HG03521 (cell line): ENCODE measurements at regions not wholly inside any gene's neighbourhood (a gene's known extent, or its start where the extent isn't known, plus 50 kb on each side); places are given as distances from the start of the nearest gene placed in this dataset.
"Not testable (repeated sequence)": the region's sequence is repeated elsewhere in the genome, so short reads cannot be mapped to it uniquely, and the experiment has no call there.

Source experiments
- ATAC-seq: cut with Tn5 transposase; IDR thresholded peaks from one replicate; pipeline ENCODE4 v1.9.1; 2021; ENCODE audit warnings: mild to moderate bottlenecking, moderate library complexity; ENCODE audit not compliant: unreplicated experiment

DNA sequence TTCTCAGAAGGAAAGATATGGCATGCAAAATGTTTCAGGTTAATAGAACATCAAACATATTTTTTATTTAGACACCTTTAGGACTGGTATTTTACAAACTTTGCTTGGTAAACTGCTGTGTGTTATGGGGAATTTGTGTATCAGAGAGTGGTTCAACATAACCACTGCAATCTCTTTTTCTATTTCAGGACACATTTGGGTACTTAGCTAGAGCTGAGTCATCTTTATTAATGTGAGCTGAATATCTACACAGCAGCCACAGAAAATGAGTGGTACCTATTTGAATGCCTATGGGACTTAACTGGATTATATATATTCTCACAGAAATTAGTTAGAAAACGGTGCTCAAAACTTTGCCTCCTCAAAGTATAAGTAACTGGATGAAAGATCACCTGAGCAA, 179.8 kb downstream of the SPDYE17 start:
- not testable (repeated sequence) for ATAC-seq

DNA sequence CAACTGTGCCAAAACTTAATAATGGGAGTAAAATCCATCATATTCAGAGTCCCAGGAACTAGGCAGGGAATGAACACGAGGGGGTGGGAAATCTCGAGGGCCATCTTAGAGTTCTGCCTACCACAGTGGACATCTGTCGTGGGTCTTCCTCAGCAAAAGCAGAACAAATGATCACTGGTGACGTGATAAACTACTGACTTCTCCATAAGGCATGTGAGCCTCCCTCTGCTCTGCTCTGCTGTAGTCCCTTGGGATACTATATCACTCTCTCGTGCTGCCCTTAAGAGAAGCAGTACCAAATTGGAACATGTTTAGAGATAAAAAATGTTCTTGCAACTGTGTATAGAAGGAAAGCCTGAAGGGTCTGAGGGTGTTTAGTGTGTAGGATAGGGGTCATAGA, 180.5 kb downstream of the SPDYE17 start:
- ATAC-seq: not testable (repeated sequence)

DNA sequence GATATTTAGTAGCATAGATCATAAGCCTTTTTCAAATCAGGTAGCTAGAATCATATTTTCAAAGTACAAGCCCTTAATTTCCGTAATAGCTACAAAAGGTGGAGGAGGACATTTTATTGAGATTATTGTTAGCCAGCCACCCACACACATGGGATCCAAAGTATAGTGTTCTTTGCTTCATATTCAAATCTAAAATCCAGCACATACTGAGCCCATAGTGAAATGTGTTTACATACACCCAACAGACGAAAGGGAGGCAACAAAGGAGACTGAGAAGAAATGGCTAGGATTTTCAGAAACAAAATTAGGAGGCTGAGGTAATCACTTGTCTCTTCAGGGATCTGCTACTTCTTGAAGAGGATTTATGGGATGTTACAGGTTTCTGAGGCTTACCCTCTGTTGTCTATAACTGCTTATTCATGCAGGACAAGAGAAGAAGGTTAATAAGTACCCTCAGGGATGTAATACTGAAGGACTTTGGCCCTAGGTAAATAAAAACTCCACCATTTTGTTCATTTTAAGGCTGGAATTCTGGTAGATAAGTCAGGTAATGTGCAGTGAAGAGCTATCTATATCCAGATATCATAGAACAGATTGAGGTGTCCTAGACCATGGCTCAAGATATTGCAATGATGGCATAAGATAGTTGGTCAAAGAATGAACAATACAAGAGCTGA, 182.1 kb downstream of the SPDYE17 start:
- not testable (repeated sequence) for ATAC-seq

DNA sequence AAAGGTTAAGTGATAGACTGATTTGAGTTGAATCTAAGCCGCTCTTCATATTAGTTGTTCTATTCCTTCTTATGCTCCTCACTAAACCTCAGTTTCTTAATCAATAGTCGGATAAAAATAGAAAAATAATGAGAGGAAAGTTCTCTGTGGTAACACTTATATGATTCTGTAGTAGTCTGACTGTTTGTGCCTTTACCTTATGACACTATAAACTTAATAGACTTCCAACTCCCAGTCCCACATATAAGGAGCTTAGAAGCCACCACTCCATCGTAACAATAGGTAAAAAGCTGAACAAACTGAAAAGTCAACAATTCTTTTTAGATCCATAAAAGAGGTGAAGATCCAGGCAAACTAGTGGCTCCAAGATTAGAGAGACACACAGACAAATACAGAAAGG, 192.3 kb downstream of the SPDYE17 start:
- not testable (repeated sequence) for ATAC-seq

DNA sequence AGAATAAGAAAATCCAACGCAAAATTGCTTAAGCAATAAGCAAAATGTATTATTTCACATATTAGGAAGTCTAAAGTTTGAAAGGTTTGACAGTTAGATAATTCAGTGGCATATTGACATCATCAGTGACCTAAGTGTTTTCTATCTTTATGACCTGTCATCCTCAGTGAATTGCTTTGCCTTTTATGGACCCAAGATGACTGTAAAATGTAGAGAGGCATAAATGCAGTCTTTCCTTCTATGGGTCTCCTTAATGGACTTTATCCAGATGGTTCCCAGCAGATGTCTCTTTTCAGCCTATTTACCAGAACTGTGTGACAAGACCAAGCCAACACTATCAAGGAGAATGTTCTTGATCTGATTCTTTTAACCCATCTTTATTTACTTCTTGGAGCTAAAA, 192.9 kb downstream of the SPDYE17 start:
- not testable (repeated sequence) for ATAC-seq

DNA sequence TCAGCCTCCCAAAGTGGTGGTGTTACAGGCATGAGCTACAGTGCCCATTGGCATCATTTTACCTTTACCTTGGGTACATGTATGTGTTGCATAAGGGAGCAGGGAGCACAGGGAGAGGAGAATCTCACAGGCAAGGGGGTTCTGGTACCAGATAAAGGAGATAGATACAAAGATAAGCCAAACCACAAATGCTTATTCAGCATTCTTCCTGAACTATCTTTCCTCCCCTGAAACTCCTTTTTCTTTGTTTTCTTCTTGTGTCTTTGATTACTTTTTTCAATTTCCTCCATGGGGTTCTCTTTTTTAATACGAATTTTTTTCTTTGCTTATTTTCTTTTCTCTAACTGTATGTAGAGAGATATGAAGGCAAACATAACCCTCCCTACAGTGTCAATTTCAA, 193.8 kb downstream of the SPDYE17 start:
- not testable (repeated sequence) for ATAC-seq

DNA sequence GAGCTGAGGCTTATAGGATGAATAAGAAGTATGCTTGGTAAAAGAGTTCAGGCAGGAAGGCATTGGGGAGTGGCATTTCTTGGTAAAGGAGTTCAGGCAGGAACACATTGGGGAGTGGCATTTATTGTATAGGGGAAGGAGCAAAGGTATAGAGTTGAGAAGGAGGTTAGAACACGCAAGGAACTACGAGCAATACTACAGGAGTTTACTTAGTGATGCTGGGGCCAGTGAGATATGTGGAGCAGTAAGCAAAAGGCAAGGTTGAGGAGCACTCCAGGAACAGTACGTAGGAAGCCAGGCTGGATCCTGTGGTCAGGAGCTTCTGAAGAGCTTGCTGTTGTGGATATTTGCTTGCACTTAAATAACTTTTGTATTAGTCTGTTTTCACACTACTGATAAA, 202.2 kb upstream of the POMZP3 start:
- ATAC-seq: not testable (repeated sequence)

DNA sequence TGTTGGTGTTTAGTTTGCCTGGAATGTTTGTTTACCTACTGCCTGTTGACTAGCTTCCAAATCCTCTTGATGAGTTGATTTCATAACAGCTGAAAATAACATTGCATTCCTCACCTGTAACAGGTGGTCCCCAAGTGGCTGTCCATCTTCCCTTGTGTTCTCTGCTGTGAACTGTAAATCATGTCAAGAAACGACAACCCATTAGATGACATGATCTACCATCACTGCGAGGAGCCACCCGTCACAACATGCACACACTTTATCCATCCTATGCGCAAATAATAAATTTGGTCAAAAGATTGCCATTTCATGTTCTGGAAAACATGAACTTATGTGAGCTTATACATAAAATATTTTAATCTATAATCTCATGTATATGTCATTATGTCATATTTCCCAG, 199.1 kb upstream of the POMZP3 start:
- not testable (repeated sequence) for ATAC-seq

DNA sequence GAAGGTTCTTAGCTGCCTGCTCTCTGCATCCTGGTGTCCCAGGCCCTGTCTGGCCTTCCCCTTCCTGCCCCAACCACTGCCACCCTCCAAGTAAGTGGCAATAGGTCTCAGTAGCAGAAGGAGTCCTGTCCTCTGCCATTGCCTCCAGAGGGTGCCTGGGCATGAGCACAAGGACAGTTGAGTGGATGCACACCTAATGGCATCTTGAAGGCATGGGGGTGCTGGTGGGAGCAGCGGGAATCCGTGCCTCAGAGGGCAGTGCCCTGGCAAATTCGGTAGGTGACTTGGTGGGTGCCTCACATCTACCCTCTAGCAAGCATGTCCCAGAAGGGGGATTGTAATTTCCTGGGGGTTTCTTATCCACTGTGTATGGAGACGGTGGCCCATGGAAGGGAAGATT, 182.8 kb upstream of the POMZP3 start:
- not testable (repeated sequence) for ATAC-seq

DNA sequence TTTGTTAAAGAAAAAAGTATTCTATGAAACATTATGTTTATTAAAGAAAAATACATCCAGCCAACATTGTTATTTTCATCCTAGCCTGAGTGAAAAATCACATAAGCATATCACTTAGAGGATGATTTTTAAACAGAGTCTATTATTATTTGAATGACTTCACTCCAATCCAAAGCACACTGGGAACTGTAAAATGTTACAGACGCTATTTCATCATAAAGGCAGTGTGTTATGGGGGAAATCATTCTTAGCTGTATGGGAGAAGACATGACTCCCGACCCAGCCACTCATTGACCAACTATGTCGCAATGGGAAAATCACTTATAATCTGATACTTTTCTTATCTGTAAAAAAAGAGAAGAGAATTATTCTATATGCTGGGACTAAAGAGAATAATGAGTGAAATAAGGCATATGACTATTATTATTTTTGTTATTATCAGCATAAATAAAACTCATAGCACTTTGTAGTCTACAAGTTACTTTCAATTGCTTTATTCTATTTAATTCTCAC, 180.6 kb upstream of the POMZP3 start:
- not testable (repeated sequence) for ATAC-seq

DNA sequence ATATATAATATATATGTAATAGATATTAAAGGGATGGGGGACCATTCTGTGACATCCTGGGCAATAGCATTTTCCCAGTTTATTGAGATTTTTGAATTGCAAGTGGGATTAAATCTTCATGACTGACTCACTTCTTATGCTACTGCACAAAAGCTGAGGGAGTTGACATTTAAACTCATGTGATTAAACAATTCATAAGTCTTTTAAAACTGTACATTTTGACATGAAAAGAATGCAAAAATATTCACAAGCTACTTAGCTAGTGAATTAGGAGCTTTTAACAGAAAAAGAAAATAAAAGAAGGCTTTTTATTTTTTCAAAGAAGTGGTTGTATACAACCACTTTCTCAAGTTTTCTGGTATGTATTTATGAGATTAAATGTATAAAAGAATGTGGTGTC, 179.4 kb upstream of the POMZP3 start:
- ATAC-seq: not testable (repeated sequence)

DNA sequence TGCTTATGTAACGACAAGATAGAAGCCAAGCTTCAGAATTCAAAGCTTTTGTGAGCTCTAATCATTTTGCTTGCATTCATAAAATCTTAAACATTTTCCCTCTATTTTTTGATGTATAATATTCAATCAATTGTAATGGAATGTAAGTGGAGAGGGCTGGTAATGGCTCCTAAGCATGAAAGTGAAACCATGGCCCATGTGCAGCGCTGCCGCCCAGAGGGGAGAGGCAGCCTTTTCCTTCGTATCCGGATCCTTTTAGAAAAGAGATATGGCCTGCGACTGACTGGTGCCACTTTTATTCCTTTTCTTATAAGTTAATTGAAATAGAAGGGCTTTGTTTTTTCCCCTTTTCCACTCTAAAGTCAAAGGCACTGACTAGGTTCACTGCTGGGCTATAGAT, 178.9 kb upstream of the POMZP3 start:
- ATAC-seq: not testable (repeated sequence)

DNA sequence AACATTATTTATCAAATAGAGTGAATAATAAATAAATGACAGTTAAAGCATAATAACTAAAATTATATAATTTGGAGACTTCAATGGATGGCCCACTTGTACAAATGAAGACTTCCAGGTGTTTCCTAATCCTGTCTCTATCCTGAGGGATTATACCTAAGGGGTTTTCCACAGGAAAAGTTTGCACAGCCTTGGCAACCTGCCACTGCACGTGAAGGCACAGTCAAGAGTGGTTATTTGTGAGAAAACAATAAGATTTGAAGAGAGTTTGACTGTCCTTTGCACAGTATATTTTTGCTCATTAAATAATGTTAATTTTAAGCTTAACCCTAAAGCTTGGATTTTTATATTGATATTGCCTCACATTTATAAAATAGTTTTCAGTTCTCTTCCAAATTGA, 178.2 kb upstream of the POMZP3 start:
- ATAC-seq: not testable (repeated sequence)

DNA sequence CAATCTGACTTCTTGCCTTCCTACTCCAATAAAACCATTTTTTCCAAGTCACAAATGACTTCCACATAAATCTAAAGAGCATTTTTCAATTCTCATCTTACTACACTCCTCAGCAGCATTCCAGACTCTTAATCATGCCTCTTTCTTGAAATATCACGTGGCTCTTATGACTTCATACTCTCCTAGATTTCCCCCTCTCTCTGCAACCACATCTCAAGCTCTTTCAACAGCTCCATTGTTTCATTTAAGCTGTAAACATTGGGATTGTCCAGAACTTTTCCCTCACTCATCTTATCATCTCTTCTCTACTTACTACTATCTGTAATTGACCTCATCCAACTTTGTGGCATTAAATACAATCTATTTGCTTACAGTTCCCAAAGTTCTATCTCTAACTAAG, 170.6 kb upstream of the POMZP3 start:
- not testable (repeated sequence) for ATAC-seq

DNA sequence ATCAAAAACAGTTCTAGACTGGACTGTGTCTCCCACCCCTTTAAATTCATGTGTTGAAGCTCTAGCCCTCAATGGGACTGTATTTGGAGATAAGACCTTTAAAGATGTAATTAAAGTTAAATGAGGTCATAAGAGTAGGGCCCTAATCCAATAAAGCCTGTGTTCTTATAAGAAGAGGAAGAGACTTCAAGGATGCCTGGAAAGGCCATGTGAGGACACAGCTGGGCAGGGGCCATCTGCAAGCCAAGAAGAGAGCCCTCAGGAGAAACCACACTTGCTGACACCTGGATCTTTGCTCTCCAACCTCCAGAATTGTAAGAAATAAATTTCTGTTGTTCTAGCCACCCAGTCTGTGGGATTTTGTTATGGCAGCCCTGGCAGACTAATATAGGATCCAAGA, 153.6 kb upstream of the POMZP3 start:
- ATAC-seq: not testable (repeated sequence)

DNA sequence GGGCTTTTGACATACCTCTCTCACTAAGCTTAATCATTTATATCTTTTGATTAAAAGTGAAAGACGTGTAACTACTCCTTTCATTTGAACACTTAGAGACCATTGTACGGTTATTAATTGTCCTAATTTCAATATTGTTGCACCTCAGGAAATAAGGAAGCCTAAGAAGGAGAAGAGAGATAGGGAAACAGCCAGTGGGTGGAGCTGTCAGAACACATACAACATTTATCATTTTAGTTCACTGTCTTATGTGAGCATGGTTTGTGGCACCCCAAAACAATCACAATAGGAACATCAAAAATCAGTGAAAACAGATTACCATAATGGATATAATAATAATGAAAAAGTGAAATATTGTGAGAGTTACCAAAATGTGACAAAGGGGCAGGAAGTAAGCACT, 147.2 kb upstream of the POMZP3 start:
- ATAC-seq: not testable (repeated sequence)

DNA sequence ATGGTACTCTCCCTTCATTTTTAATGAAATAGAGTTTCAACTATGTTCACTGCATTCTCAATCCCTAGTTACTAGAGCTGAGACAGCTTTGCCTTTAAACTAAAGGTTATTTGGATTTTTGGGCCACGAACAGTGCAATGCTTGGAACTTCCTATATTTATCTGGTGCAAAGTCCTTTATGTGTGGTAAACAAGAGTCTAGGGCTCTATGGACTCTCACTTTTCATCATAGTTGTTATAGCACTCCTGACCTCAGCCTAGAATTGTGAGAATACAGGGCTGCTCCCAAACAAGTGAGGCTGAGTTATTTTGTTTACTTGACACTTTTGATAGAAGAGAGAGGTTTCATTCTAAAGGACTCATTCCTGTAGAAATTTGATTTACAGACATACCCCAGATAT, 144.9 kb upstream of the POMZP3 start:
- ATAC-seq: not testable (repeated sequence)

DNA sequence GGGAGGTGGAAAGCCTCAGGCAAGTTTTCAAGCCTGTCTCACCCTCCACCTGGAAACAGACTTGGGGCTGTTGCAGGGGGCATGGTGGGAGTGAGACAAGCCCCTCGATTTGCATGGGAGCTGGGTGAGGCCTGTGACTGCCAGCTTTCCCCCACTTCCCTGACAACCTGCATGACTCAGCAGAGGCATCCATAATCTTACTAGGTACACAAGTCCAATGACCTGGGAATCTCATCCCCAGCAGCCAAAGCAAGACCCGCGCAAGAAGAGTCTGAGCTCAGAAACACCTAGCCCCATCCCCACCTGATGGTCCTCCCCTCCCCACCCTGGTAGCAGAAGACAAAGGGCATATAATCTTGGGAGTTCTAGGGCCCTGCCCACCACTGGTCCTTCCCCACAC, 136.9 kb upstream of the POMZP3 start:
- ATAC-seq: not testable (repeated sequence)

DNA sequence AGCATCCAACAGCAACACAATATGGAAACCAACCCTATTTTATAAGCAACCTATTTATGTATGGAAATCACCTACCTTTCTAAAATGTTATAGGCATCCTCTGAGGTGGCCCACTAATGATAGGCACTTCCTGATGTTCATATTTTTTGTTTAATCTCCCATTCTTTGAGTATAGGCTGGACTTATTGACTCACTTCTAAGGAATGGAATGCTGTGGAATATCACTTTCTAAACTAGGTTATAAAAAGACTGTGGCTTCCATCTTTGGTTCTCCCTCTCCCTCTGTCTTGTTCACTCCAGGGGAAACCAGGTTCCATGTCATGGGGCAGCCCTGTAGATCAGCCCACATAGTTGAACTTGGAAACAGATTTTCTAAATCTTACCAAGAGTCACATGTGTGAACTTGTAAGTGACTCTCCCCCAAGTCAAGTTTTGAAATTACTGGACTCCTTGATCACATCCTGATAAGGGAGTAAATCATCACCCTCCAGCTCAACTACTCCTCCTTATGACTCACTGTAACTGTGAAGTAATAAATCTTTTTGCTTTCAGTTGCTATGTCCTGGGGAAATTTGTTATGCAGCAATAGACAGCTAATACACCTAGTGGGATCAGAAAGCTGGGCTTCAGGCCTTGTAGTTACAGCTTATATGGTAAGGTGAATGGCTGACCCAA, 133.6 kb upstream of the POMZP3 start:
- not testable (repeated sequence) for ATAC-seq

DNA sequence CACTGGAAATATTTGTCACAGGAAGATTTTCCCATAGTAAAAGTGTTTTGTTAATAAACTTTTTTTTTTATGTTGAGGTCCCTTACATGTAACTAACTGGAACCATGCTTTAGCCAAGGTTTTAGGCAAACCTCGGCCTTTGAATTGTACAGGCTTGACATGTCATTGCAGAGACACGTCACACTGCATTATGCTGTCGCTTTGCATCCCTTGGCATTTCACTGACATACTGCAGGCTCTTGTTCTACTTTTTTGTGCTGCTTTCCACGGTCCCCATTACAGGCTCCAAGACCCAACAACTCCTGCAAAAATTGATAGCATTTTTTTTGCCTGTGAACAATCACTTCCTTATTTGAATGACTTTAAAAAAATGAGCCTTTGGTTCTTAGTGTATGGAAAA, 112.5 kb upstream of the POMZP3 start:
- ATAC-seq: not testable (repeated sequence)

DNA sequence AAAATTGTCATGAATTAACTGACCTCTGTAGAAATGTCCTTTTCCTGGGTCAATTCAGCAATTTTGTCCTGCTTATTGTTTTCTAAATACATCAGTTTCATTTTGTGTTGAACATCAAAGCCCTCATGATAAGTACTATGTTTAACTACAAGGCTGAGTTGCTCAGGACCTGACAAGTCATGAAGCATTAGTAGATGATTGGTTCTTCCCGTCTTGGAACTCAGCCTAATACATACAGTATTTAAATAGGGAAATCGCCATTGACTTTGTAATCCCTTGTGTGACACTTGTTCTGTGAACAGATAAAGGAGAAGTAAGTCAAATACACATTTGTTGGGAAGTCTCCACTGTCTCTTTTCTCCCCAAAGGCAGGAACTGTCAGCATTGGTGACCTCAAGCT, 109.6 kb upstream of the POMZP3 start:
- ATAC-seq: not testable (repeated sequence)

DNA sequence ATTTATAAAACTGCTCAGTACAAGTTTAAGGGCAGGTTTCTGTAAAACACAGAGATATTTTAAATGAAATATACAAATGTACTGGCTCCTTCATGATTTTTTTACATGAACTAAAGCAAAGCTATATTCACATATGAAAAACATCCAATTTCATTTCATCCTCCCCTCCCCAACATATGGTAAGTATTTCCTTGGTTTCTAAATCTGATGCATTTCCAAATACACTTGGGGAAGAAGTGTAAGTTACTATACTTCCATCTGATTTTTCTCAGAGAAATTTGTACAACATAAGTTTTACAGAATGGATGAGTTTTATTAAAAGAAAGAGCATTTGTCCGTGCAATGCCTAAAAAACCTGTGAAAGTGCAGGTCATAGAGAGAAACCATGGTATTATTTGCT, 109.0 kb upstream of the POMZP3 start:
- not testable (repeated sequence) for ATAC-seq
